HG03025 (cell line): ENCODE measurements at regions not wholly inside any gene's neighbourhood (a gene's known extent, or its start where the extent isn't known, plus 50 kb on each side); places are given as distances from the start of the nearest gene placed in this dataset.
"Not testable (repeated sequence)": the region's sequence is repeated elsewhere in the genome, so short reads cannot be mapped to it uniquely, and the experiment has no call there.

ENCODE experiments used
- ATAC-seq: cut with Tn5 transposase; IDR thresholded peaks from one replicate; pipeline ENCODE4 v1.9.1; 2021; ENCODE audit warnings: mild to moderate bottlenecking, moderate library complexity; ENCODE audit not compliant: unreplicated experiment, low FRiP score

DNA sequence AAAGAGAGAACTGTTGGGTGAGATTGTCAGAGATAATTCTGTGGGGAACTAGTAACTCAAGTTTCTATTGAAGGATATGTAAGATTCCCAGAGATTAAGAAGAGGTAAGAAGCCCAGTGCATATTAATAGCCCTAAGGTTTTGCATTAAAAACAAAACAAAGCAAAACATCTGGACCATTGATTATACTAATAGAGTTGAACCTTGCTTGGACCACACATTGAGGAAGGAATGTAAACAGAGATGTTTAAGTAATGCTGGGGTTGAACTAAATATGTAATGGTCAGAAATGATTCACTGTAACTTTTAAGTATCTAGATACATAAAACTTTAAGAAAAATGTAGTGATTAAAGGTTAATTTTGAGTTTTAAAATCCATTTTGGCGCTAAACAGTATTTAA is 1770.0 kb downstream of the PCDH9 start:
- ATAC-seq = no peak

DNA sequence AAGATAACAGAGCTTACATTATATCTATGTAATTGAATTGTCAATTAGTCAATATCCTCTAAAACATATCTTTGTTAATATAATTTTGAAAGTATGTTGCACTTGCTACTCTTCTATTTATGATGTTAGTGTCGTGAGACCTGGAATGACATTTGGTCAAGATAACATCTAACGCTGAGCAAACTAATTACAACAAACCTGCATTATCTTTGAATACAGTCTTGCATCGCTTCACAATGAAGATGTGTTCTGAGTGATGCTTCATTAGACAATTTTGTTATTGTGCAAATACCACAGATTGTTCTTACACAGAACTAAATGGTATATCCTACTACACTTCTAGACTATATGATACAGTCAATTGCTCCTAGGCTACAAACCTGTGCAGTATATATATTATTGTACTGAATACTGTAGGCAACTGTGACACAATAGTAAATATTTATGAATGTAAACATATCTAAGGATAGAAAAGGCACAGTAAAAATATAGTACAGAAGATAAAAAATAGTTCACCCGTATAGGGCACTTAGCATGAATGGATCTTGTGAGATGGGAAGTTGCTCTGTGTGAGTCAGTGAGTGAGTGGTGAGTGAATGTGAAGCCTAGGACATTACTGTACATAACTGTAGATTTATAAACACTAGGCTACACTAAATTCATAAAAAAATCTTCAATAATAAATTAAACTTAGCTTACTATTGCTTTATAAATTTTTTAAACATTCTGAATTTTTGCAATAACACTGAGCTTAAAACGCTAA is 1773.8 kb downstream of the PCDH9 start:
- no peak for ATAC-seq

DNA sequence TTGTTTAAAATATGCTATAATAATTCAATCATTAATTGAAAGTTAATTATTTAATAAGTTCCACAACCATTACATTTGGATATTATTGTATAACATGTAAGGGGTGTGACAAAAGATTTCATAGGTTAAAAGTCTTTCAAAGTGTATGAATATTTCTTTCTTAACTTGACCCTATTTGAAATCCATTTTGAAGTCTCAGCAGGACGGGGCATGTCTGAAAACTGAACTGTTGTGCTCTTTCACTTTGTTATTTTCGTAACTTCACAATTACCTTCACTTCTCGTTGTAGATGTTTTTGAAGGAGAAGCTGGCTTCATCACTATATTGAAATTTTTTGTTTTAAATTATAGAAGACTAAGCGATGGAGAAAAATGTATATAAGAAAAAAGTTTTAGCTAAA is 1775.7 kb downstream of the PCDH9 start:
- ATAC-seq = no peak

DNA sequence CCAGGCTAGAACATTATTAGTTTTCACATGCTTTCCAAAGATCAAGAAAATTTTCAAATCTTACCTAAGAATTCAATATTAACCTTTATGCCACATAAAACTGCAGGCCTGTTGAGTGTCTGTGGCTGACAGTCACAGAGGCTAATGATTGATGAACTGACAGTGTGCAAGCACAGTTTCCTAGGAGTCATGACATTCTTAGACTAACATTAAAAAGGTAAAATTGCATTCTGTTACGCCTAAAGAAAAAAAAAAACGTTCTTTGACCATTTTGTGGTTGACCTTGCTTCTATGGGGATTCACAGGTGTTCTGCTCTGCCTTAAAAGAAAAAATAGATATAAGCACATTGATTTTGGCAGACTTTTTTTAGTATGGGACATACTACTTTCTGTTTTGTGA is 1776.2 kb downstream of the PCDH9 start:
- no peak for ATAC-seq

DNA sequence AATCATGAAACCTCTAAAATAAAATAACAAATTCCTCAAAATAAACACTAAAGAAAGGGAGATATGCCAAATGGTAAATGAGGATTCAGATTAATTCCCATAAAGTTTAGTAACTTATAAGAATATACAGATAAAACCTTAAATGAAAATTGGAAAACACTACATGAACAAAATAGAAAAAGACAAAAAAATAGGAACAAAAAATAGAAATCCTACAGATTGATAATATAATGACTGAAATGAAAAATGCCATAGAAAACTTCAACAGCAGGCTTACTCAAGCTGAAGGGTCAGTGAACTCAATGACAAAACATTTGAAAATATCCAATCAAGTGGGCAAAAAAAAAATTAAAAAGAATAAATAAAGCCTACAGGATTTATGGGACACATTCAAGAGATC is 1784.8 kb downstream of the PCDH9 start:
- ATAC-seq = no peak

DNA sequence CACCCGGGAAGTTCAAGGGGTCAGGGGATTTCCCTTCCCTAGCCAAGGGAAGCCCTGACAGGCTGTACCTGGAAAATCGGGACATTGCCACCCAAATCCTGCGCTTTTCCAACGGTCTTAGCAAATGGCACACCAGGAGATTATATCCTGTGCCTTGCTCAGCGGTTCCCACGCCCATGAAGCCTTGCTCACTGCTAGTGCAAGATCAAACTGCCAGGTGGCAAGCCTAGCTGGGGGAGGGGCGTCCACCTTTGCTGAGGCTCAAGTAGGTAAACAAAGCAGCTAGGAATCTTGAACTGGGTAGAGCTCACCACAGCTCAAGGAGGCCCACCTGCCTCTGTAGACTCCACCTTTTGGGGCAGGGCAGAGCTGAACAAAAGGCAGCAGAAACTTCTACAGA is 1794.5 kb downstream of the PCDH9 start:
- no peak for ATAC-seq

DNA sequence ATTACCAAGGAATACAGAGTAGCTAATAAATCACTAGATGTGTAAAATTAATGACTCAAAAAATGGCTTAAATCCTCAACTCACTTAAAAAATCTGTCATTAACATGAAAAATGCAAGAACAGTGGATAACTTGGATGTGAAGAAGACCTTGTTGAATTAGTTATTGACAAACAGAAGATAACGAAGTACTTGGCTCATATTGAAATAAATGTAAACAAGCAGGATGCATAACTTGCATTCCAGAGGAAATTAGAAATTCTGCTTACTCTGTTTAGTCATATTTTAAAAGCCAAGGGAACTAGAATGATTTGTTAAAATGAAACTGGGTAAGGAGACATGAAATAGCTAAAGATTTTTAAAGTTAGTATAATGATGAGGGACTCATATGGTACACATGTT is 1812.2 kb downstream of the PCDH9 start:
- ATAC-seq = no peak

DNA sequence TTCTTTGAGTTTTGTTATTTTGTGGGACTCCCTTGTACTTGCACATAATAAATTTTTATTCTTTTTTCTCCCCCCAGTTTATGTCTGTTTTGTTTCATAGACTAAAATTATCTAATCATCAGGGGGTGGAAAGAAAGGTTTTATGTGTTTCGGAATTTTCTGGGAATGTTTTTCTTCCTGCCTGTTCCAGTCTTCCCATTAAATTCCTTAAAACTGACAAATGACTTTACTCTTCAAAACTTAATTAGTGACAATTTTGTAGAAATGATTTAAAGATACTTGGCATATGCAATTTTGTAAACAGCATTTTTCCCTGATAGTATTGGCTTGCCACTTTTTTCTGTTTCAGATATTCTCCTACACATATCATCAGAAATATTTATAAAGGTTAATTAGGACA is 1813.4 kb downstream of the PCDH9 start:
- ATAC-seq = no peak

DNA sequence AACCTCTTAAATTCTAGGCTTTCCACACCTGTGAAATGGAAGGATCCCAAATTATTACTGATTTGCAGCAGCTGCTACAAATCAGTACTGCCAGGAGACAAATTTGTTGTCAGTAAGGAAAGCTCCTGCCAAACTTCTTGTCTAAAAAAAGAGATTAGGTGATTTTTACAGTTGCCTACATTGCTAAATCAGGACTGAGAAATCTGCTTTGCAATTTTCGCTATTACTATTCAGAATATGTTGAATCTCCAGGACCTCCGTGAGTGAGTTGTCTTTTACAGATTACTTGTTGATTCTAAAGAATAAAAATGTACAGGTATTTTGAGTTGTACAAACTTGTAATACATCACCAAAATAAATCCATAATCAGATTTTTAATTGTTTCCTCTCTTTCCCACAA is 1815.9 kb downstream of the PCDH9 start:
- no peak for ATAC-seq

DNA sequence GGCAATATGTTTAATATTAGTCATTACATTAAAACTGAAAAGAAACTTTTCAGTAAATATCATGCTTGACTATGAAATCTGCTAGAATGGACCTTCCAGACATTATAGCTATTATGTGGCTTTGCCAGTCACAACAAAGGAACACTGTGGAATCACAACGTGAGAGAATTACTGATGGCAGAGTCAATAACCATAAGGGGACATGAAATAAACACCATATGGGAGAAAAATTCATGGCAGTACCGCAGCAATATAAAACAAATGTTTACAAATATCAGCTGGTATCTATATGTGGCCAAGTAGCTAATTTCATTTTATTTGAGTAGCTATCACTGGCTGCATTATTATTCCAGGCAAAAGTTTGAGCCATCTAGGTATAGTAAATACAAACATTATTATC is 1818.6 kb downstream of the PCDH9 start:
- ATAC-seq = no peak

DNA sequence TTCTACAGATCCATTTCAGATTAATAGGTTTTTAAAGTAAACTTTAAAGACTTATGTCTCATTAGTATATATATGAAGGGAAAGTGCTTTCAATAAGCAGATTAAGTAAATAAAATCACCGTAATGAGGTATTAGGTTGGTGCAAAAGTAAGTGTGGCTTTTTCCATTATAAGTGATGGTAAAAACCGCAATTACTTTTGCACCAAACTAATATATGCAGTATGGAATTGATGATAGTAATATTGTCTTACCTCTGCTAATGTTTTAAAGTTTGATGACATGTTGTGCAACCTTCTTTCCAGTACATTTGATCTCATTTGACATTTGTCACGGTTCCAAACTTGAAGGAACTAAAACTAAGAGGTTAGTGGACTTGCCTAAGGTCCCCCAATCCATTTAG is 1819.3 kb downstream of the PCDH9 start:
- ATAC-seq = no peak

DNA sequence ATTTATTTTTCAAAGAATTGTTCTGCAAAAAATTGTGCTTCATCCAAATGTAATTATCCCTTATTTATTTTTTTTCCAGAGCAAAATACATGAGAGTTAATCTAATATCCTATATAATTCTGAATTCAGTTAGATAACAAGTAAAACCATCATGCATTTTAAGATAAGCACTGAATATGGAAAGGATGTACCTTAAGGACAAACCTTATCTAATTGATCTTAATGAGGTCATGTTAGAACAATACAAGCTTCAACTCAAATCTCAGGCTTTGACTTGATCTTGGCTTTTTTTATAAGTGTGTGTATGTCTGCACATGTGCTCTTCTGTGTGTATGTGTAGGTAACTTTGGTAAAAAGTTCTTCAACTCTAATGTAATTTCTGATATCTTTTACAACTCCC is 1828.8 kb downstream of the PCDH9 start:
- no peak for ATAC-seq

DNA sequence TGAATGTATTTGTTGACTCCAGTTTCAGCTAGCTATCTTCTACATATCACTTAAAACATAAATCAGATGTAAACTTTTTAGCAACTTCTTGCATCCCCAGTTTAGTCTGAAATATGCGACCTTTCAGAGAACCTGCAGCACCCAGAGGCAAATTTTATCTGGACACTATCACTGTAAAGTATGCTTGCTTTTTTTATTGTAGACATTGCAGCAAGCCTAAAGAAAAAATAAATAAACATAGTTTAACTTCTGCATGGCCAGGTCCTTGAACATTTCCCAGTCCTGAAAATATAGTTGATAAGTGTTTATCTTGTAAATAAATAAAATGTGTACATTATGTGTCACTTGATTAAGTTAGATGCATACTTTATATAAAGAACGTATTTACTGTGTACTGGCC is 1829.4 kb downstream of the PCDH9 start:
- no peak for ATAC-seq

DNA sequence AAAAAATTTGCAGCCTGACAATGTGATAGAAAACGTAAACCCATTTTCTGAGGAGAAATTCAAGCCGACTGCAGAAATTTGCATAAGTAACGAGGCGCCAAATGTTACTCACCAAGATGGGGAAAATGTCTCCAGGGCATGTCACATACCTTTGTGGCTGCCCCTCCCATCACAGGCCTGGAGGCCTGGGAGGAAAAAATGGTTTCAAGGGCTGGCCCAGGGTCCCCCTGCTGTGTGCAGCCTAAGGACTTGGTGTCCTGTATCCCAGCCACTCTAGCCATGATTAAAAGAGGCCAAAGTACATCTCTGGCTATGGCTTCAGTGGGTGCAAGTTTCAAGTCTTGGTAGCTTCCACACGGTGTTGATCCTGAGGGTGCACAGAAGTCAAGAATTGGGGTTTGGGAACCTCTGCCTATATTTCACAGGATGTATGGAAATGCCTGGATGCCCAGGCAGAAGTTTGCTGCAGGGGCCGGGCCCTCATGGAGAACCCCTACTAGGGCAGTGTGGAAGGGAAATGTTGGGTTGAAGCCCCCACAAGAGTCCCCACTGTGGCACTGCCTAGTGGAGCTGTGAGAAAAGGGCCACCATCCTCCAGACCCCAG is 1842.3 kb downstream of the PCDH9 start:
- ATAC-seq = no peak

DNA sequence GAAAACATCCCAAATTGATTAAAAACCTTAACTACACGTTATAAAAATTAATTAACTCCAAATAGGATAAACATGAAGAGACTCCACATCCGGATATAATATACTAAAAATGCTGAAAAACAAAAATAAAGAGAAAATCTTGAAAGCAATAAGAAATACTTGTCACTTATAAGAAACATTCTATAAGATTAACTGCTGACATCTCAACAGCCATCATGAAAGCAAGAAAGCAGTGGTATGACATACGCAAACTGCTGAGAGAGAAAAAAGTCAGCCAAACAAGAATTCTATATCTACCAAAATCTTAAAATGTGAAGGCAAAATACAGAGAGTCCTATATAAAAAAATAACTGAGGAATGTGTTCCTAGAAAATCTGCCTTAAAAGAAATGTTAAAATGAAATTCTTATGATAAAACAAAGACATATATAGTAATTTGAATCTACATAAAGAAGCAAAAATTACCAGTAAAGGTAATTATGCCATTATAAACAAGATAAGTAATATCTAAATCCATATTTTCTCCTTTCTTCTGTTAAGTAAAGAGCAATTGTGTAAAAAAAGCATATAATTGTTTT is 1851.1 kb downstream of the PCDH9 start:
- no peak for ATAC-seq

DNA sequence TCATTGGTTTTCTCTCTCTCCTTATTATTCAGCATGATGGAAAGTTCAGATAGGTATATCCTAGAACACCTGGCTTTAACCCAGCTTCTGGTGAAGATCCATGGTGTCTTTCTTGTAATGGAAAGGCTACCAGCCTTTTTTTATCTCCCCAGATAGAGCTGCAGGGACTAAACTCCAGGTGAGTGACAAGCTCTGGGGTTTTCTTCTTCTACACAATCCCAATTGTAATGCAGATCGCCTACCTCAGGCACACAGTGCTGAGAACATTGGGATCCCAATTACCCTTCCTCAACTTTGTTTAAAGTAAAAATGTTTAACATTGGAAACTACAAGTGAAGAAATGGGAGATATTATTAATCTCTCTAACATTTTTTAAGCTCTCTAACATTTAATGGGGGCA is 1851.7 kb downstream of the PCDH9 start:
- ATAC-seq = no peak

DNA sequence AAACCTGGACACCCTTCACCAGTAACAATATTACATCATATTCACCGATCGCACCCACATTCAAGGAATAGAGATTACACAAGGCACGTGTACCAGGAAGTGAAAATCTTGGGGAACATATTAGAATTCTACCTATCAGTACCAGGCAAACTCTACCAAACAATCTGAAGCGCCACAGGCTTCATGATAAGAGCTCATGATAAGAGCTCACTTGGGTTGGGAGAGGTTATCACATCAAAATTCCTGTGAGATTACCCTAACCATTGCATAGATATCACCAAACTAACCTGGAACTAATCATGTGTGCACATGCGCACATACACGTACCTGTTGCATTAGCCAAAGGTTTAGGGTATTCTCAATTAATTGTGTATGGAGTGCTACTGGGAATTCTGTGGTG is 1861.3 kb downstream of the PCDH9 start:
- no peak for ATAC-seq

DNA sequence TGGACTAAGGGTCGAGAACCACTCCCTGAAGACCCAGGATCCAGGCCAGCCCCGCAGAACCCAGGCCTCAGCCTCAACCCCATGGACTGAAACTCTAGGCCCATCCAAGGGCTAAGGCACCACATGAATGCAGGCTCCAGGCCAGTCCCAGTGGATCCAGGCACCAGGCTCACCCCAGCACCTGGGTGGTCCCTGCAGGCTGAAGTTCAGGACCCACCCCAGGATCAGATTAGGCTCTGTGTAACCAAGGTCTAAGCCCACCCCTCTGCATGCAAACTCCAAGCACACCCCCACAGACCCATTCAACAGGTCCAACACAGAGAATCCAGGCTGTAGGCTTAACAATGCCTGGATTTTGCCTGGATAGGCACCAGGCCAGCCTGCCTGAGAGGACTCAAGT is 1876.2 kb downstream of the PCDH9 start:
- ATAC-seq = no peak

DNA sequence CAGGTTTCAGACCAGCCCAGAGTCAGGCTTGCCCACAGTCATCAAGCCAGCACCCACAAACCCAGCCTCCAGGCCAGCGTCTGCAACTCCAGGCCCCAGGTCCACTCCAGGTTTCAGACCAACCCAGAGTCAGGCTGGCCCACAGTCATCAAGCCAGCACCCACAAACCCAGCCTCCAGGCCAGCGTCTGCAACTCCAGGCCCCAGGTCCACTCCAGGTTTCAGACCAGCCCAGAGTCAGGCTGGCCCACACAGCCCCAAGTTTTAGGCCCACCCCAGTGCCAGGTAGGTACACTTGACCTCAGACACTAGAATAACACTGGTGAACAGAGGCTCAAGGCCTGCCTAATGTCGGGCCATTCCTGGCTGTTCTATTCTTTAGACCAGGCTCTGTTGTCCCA is 1877.0 kb downstream of the PCDH9 start:
- not testable (repeated sequence) for ATAC-seq

DNA sequence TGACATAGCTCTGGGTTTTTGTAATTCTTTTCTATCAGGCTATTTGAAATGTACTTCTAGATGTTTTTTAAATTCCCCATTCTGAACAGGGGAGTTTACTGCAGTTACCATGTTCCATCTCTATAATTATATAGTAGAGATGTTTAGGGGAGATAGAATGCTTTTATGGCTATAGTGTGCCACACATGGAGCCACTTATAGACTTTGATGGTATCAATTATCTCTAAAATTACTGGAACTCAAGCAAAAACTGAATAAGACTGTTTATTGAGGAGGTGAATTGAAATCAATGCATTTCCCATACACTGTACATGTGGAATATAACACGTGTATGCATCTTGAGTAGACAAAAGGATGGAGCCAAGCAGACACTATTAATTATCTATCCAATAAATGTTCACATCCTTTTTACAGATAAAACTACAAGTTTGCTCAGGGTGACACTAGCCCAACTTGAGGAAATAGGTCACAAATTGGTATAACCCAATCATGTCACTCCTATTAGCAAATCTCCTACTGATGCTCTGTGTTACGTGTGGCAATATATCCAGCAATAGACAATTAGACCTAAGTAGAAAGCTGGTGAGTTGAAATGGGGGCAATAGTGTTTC is 1882.6 kb downstream of the PCDH9 start:
- ATAC-seq = no peak

DNA sequence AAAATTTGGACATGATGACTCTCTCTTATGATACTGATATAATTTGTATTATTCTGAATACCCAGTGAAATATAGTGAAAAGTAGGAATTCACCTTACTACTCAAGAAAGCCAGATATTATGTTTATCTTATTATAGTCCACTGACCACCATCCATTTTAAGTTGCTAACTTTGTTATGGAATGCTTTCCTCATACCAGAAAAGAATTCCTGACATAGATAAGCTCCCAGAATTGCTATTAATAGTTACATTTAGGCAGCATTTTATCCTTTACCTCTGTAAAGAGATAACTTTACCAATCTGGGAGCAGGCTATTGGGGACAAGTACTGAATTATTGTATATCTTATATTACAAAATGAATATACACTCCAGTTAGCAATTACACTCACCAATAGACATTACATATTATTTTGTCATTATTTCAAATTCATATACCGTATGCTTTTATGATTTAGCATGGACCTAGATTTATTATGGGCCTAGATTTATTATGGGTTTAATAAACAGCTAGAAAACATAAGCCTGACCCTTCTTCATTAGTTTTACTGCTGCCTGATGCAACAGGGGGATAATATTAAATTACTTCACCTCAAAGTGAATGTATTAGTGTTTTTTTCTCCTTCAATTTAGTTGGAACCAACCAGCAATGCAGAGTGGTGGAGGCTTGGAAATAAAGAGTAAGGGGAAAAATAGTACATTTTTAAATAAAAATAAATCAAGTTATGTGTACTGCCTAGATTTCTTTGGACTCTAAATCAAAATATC is 1886.1 kb downstream of the PCDH9 start:
- no peak for ATAC-seq
